Keratinocyte (primary cell): ENCODE measurements at regions not wholly inside any gene's neighbourhood (a gene's known extent, or its start where the extent isn't known, plus 50 kb on each side); places are given as distances from the start of the nearest gene placed in this dataset.

Source experiments
- DNase-seq: peaks from one replicate; pipeline ENCODE4 v3.0.0-alpha.2; 2011; ENCODE audit warnings: low read depth, missing footprints, low spot score
- FAIRE-seq: peaks from 2 replicates; lab custom pipeline; 2011; peaks lifted over from hg19 to GRCh38; lab: Jason Lieb, UNC
- H2AFZ ChIP-seq: 2 replicates; pipeline ENCODE4 v1.6.0; 2012; ENCODE audit warnings: low read length, control low read depth, inconsistent platforms; ENCODE audit not compliant: control insufficient read depth
- H3K27ac ChIP-seq: 2 replicates; pipeline ENCODE4 v1.5.1; 2011; ENCODE audit warnings: low read length; ENCODE audit not compliant: control insufficient read depth, insufficient read depth
- H3K27me3 ChIP-seq: 3 replicates; pipeline ENCODE4 v1.6.0; 2011; ENCODE audit warnings: low read length; ENCODE audit not compliant: control insufficient read depth, insufficient read depth; ENCODE audit errors: extremely low read depth
- H3K36me3 ChIP-seq, 2 experiments: 2 replicates in 1 of 2; 3 replicates in 1 of 2; pipeline ENCODE4 v1.5.1; 2011; ENCODE audit warnings: low read length in 2 of 2, mild to moderate bottlenecking in 1 of 2; ENCODE audit not compliant: control insufficient read depth in 2 of 2, insufficient read depth in 2 of 2; ENCODE audit errors: extremely low read depth in 1 of 2
- H3K4me1 ChIP-seq: 3 replicates; pipeline ENCODE4 v1.5.1; 2011; ENCODE audit warnings: low read length; ENCODE audit not compliant: control insufficient read depth, insufficient read depth; ENCODE audit errors: extremely low read depth
- H3K4me2 ChIP-seq: 3 replicates; pipeline ENCODE4 v1.6.0; 2011; ENCODE audit warnings: low read depth, low read length; ENCODE audit not compliant: control insufficient read depth, insufficient read depth; ENCODE audit errors: extremely low read depth
- H3K4me3 ChIP-seq, 3 experiments: fragments of 200-600 bp in 1 of 3; sonication (generic) in 1 of 3; 2 replicates in 2 of 3; 3 replicates in 1 of 3; pipeline ENCODE4 v1.5.1; 2011 to 2016; ENCODE audit warnings: low read length in 3 of 3, mild to moderate bottlenecking in 3 of 3, control low read depth in 2 of 3, inconsistent platforms in 1 of 3, low read depth in 1 of 3, mixed read lengths in 1 of 3, mixed run types in 1 of 3, moderate library complexity in 1 of 3; ENCODE audit not compliant: control insufficient read depth in 2 of 3, insufficient read depth in 2 of 3; ENCODE audit errors: extremely low read depth in 1 of 3
- H3K79me2 ChIP-seq: 2 replicates; pipeline ENCODE4 v1.6.0; 2012; ENCODE audit warnings: low read length; ENCODE audit not compliant: control insufficient read depth, insufficient read depth
- H3K9ac ChIP-seq: 3 replicates; pipeline ENCODE4 v1.6.0; 2011; ENCODE audit warnings: low read length; ENCODE audit not compliant: control insufficient read depth, insufficient read depth; ENCODE audit errors: extremely low read depth
- H3K9me1 ChIP-seq: 3 replicates; pipeline ENCODE4 v1.6.0; 2011; ENCODE audit warnings: low read length; ENCODE audit not compliant: control insufficient read depth, insufficient read depth; ENCODE audit errors: extremely low read depth
- H3K9me3 ChIP-seq: 2 replicates; pipeline ENCODE4 v1.5.1; 2012; ENCODE audit warnings: low read depth, low read length; ENCODE audit not compliant: control insufficient read depth
- H4K20me1 ChIP-seq: 3 replicates; pipeline ENCODE4 v1.6.0; 2011; ENCODE audit warnings: low read length; ENCODE audit not compliant: control insufficient read depth, insufficient read depth; ENCODE audit errors: extremely low read depth
- EZH2 ChIP-seq: IDR thresholded peaks from one replicate; pipeline ENCODE4 v1.6.1; 2012; ENCODE audit warnings: inconsistent platforms, mild to moderate bottlenecking, low read length, moderate library complexity
- dilution Hi-C: fragments of 300-500 bp; cut with MboI; formaldehyde crosslinking; loops from one replicate; pipeline ENCODE4 v1.7.0; 2020; ENCODE audit warnings: low sequenced_read_pairs; ENCODE audit not compliant: extremely low pct_ligation_motif_present
- TF ChIP-seq, protein P1 (sequence below), 3 experiments: IDR thresholded peaks in 1 of 3; conservative IDR thresholded peaks in 1 of 3; optimal IDR thresholded peaks in 1 of 3; 2 replicates in 2 of 3; 3 replicates in 1 of 3; pipeline versions ENCODE3 to v1.5.1; 2011; ENCODE audit warnings: low read length in 3 of 3, mild to moderate bottlenecking in 3 of 3, moderate library complexity in 2 of 3, control low read depth in 1 of 3, inconsistent platforms in 1 of 3; ENCODE audit not compliant: insufficient read depth in 2 of 3; ENCODE audit errors: extremely low read depth in 1 of 3

DNA sequence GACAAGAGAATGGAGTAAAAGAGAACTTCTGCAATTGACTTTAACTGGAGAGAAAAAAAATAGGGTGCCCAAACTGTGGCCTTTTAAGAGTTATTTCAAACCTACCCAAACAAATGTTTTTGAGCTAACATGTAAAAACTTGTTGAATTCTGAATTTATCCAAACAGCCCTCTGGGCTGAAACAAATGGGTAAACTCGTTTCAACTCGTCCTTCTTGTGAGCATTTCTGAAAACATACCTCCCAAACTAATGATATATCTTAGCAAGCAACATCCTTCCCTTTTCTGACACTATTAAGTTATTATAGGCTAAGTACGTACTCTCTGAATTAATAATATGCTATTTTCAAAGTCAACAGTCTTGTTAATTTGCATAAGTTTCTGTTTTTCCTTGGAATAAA lies 793.0 kb upstream of the ACVR2A start:
- H3K4me1 ChIP-seq, result peaks cover 12% of the 10 kb centered on the region
- no peaks in the 10 kb centered on the region for H3K9me3 ChIP-seq
- H3K9me1 ChIP-seq, result no peaks in the 10 kb centered on the region
- peak overlapping the region; percentile 70 for H2AFZ ChIP-seq
- H3K79me2 ChIP-seq, result no peaks in the 10 kb centered on the region
- DNase-seq, result no peak
- no peaks in the 10 kb centered on the region for H4K20me1 ChIP-seq
- FAIRE-seq, result peak; percentile 79
- TF ChIP-seq EZH2, result no peak
- TF ChIP-seq, protein P1, sequence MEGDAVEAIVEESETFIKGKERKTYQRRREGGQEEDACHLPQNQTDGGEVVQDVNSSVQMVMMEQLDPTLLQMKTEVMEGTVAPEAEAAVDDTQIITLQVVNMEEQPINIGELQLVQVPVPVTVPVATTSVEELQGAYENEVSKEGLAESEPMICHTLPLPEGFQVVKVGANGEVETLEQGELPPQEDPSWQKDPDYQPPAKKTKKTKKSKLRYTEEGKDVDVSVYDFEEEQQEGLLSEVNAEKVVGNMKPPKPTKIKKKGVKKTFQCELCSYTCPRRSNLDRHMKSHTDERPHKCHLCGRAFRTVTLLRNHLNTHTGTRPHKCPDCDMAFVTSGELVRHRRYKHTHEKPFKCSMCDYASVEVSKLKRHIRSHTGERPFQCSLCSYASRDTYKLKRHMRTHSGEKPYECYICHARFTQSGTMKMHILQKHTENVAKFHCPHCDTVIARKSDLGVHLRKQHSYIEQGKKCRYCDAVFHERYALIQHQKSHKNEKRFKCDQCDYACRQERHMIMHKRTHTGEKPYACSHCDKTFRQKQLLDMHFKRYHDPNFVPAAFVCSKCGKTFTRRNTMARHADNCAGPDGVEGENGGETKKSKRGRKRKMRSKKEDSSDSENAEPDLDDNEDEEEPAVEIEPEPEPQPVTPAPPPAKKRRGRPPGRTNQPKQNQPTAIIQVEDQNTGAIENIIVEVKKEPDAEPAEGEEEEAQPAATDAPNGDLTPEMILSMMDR (optimal IDR thresholded peaks at IDR 0.05 in 1 of 3, IDR thresholded peaks at IDR 0.05 in 1 of 3, conservative IDR thresholded peaks at IDR 0.05 in 1 of 3; ENCODE audit: extremely low read depth in 1 of 3, insufficient read depth in 2 of 3, low read length in 3 of 3), result no peak
- H3K4me2 ChIP-seq, result peak overlapping the region; percentile 65
- peak overlapping the region in 1 of 3 experiments; percentile 52 for H3K4me3 ChIP-seq
- H3K27ac ChIP-seq, result no peak overlapping the region
- H3K9ac ChIP-seq, result no peak overlapping the region
- H3K36me3 ChIP-seq, result no peaks in the 10 kb centered on the region
- H3K27me3 ChIP-seq, result no peaks in the 10 kb centered on the region
- dilution Hi-C loops, result no loop called here

DNA sequence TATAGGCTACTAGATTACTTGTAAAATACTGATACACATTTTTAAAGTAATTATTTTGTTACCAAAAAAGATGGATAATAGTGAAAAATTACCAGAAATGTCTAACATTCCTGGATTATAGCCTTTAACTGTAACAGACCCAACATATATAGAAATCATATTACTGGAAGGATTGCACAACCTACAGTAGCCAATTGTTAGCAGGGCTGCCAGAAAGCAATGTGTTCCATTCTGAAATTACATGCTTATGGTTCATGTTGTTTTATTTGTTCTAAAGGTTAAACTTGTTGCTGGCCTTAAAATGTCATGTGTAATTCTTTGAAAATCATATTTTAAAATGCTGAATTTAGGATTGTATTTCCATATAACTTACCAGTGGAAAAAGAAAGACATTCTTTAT lies 793.6 kb upstream of the ACVR2A start:
- FAIRE-seq (no peak), DNase-seq (no peak)
- Histone ChIP-seq H3K4me2 (peak overlapping the region; percentile 65), H3K9me3 (no peaks in the 10 kb centered on the region), H3K9ac (no peak overlapping the region), H3K9me1 (no peaks in the 10 kb centered on the region), H3K4me1 (peaks cover 12% of the 10 kb centered on the region), H3K36me3 (no peaks in the 10 kb centered on the region), H3K4me3 (peak overlapping the region in 1 of 3 experiments; percentile 52), H4K20me1 (no peaks in the 10 kb centered on the region), H3K27me3 (no peaks in the 10 kb centered on the region), H2AFZ (peak overlapping the region; percentile 70), H3K79me2 (no peaks in the 10 kb centered on the region), H3K27ac (no peak overlapping the region)
- no peak for TF ChIP-seq EZH2
- TF ChIP-seq, protein P1 (optimal IDR thresholded peaks at IDR 0.05 in 1 of 3, IDR thresholded peaks at IDR 0.05 in 1 of 3, conservative IDR thresholded peaks at IDR 0.05 in 1 of 3; ENCODE audit: extremely low read depth in 1 of 3, insufficient read depth in 2 of 3, low read length in 3 of 3), result no peak
- dilution Hi-C loops, result no loop called here
